ENCODE measurements at regions not wholly inside any gene's neighbourhood (a gene's known extent, or its start where the extent isn't known, plus 50 kb on each side); places are given as distances from the start of the nearest gene placed in this dataset.

DNA sequence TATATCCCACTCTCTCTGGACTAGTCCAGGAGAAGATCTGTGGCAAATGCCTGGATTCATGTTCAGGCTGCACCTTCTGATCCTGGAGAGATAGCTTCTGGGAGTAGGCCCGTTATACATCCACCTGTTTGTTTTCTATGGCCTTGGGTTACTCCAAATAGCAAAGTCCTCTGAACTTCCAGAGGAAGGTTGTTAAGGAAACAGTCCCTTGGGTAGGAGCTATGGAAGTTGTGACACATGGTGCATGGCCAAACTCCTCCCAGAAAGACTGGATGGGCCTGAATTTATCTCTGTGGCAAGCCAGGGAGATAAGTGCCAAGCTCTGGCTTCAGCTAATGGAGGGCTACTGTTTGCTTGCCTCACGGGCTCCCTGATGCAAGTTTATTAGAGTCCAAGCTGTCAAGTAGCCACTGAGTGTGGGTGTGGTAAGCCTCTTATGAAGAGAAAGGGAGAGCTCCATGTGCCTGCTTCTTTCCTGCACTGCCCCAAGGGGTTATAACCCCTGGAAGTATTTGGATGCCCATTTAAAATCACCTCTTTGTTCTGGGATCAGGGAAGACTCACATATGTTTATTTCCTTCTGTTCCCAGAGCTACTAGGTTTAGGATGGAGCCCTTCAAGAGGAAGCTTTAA is 328.7 kb upstream of the ATP11B start:
- TF ChIP-seq, protein P1, sequence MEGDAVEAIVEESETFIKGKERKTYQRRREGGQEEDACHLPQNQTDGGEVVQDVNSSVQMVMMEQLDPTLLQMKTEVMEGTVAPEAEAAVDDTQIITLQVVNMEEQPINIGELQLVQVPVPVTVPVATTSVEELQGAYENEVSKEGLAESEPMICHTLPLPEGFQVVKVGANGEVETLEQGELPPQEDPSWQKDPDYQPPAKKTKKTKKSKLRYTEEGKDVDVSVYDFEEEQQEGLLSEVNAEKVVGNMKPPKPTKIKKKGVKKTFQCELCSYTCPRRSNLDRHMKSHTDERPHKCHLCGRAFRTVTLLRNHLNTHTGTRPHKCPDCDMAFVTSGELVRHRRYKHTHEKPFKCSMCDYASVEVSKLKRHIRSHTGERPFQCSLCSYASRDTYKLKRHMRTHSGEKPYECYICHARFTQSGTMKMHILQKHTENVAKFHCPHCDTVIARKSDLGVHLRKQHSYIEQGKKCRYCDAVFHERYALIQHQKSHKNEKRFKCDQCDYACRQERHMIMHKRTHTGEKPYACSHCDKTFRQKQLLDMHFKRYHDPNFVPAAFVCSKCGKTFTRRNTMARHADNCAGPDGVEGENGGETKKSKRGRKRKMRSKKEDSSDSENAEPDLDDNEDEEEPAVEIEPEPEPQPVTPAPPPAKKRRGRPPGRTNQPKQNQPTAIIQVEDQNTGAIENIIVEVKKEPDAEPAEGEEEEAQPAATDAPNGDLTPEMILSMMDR (IDR thresholded peaks at IDR 0.05; ENCODE audit: insufficient read depth, low read depth, low read length), result no peak
- no peak overlapping the region for H3K4me3 ChIP-seq (ENCODE audit: low read depth, low read length)
- DNase-seq (ENCODE audit: low read depth), result no peak

DNA sequence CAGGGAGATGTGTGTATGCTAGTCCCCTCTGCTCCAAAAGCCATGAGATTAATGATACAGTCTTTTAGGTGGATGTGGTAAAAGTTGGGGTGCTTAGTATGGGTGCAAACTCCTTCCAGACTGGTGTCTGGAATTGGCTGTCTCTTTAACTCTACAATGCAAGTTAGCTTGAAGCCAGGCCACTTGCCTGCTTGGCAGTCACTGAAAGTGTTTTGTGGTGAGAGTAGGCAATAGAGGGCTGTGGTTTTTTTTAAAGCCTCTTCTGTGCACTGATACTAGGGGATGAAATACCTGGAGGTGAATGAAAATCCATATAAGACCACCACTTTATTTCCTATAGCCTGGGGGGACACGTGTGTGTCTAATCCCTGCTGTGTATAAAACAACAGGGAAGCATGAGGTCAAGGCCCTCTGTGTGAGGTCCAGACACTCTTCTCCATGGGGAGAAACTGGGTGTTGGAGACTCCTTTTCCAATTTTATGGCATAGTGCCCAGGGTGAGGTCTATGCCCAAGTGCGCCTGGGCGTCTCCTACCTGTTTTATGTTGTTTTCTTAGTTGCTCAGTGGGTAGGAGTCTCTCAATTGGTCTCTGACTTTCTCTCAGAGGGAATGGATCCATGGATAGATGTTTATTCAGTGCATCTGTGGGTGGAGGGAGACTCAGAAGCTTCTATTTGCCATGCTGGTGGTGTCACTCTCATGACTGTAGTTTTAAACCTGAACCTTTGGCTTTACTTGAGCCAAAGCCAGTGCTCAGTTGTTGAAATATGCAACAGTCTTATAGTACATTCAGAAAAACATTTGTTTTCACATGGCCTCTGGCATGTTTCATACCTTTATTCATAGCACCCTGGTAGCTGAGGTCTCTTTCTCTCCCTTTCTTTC is 327.8 kb upstream of the ATP11B start:
- TF ChIP-seq, protein P1 (IDR thresholded peaks at IDR 0.05; ENCODE audit: insufficient read depth, low read depth, low read length), result no peak
- no peak for DNase-seq (ENCODE audit: low read depth)
- no peak overlapping the region for H3K4me3 ChIP-seq (ENCODE audit: low read depth, low read length)

DNA sequence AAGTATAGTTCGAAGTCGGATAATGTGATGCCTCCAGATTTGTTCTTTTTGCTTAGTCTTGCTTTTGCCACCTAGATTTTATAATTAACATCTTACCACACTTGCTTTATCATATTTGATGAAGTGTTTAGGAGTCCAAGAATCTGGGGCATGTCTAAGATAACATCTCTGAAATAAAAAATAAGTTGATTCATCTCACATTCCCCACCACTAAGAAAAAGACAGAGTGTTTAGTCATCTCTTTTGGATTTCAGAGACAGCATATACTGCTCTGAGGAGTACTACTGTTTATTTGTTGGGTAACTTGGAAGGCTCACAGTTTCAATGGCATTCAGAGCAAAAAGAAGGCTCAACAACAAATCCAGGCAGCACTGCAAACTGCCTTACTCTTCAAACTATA is 324.2 kb upstream of the ATP11B start:
- TF ChIP-seq, protein P1 (IDR thresholded peaks at IDR 0.05; ENCODE audit: insufficient read depth, low read depth, low read length), result no peak
- DNase-seq (ENCODE audit: low read depth), result no peak
- no peak overlapping the region for H3K4me3 ChIP-seq (ENCODE audit: low read depth, low read length)

DNA sequence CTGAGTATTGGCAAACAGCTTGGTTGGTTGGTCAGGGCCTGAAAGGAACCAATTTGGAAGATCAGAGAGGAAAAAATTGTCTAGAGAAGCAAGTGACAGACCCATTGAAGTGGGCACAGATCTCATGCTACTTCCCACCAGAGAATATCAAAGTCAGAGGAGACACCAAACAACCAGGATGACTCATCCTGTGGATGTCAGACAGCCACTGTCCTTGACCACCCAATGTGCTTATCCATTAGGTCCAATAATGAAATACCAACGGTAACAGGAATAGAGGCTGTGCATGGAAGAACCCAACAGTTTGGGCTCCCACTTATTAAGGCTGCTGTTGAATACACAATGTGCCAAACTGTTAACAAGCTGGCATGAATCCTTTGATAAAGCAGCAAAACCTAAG is 323.1 kb upstream of the ATP11B start:
- H3K4me3 ChIP-seq (ENCODE audit: low read depth, low read length), result no peak overlapping the region
- TF ChIP-seq, protein P1 (IDR thresholded peaks at IDR 0.05; ENCODE audit: insufficient read depth, low read depth, low read length), result no peak
- DNase-seq (ENCODE audit: low read depth), result no peak

DNA sequence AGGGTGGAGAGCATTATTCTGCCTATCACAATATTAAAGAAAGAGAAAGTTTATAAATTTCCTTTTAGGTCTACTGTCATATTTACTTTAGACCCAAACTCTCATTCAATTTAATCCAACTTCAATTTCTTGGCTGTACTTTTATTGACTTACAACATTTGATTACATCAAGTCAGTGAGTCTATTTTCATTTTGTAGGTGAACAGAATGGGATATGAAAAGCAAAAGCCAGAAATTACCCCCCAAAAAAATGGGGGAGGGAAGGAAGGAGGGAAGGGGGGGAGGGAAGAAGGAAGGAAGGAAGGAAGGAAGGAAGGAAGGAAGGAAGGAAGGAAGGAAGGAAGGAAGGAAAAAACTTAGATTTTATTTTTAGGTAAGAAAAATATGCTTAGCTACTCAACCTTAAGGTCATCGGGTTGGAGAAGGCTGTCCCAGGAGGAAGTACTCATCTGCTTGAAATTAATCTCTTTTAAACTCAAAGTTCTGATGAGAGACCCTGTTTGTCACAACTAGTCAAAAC is 320.1 kb upstream of the ATP11B start:
- no peak for DNase-seq (ENCODE audit: low read depth)
- no peak overlapping the region for H3K4me3 ChIP-seq (ENCODE audit: low read depth, low read length)
- TF ChIP-seq, protein P1 (IDR thresholded peaks at IDR 0.05; ENCODE audit: insufficient read depth, low read depth, low read length), result no peak

DNA sequence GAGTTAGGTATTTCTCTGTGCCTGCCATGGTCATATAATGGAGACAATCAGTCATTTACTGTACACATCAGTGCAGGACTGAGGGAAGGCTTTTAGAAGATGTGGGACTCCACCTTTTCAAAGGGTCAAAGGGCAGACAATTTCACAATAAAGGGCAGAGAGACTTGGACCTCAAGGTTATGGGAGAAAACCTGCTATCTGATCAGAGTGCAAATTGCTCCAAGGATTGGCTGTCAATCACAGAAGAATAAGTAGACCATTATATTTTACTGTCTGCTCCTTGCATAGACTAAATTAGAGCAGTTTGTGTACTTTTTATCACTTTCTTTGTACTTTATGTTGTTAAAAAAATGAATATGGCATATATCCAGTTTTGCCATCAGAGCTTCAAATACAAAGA is 314.9 kb upstream of the ATP11B start:
- H3K4me3 ChIP-seq (ENCODE audit: low read depth, low read length), result no peak overlapping the region
- TF ChIP-seq, protein P1 (IDR thresholded peaks at IDR 0.05; ENCODE audit: insufficient read depth, low read depth, low read length), result no peak
- no peak for DNase-seq (ENCODE audit: low read depth)

Data from fibroblast of villous mesenchyme (primary cell).